Neural crest cell (in vitro differentiated cells): ENCODE measurements at regions not wholly inside any gene's neighbourhood (a gene's known extent, or its start where the extent isn't known, plus 50 kb on each side); places are given as distances from the start of the nearest gene placed in this dataset.

ENCODE experiments used
- DNase-seq: peaks from one replicate; pipeline ENCODE4 v3.0.0; 2021; ENCODE audit warnings: low read depth, mixed read lengths, low spot score
- H3K27ac Mint-ChIP-seq: one replicate; pipeline ENCODE4 v1.8.0; 2021; ENCODE audit warnings: mild to moderate bottlenecking, mixed read lengths; ENCODE audit not compliant: unreplicated experiment
- H3K27me3 Mint-ChIP-seq: 2 replicates; pipeline ENCODE4 v1.8.0; 2021; ENCODE audit warnings: low read depth, mild to moderate bottlenecking, mixed read lengths
- H3K36me3 Mint-ChIP-seq: 2 replicates; pipeline ENCODE4 v1.8.0; 2021; ENCODE audit warnings: low read depth, mild to moderate bottlenecking, mixed read lengths
- H3K4me1 Mint-ChIP-seq: 2 replicates; pipeline ENCODE4 v1.8.0; 2021; ENCODE audit warnings: mixed read lengths
- H3K4me3 Mint-ChIP-seq: one replicate; pipeline ENCODE4 v1.8.0; 2021; ENCODE audit warnings: mild to moderate bottlenecking, mixed read lengths
- H3K9me3 Mint-ChIP-seq: 2 replicates; pipeline ENCODE4 v1.8.0; 2021; ENCODE audit warnings: mixed read lengths
- TF ChIP-seq, protein P1 (sequence below): fragments of 200-600 bp; sonication (generic); conservative IDR thresholded peaks from 2 replicates; pipeline ENCODE4 v1.5.0; 2021; ENCODE audit warnings: antibody characterized with exemption, mild to moderate bottlenecking

DNA sequence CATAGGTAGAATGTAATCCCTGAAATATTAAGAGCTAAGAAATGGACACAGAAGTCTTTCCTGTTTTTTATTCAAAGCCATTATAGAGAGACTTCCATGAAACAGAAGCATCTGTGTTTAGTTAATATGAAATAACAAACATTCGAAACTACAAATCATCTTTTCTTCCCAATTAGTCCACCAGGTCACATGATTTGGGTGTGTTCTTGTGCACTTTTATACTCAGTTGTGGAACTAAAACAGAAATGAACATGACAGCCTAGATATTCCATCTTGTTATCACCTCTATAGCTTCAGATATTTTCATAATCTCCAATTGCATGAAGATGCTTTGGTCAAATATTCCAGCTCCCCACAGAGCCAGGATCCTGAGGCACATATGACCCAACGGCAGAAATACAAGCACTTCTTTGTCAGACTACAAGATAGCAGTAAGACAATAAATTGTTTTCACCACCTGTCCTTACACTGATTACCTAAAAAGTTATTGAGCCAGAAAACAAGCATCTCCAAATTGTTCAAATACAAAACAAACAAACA is 116.8 kb upstream of the BEND6 start:
- Mint-ChIP-seq H3K27ac (no peak overlapping the region), H3K4me3 (no peak overlapping the region), H3K27me3 (no peaks in the 10 kb centered on the region), H3K4me1 (peaks cover 46% of the 10 kb centered on the region), H3K9me3 (peaks cover 3% of the 10 kb centered on the region), H3K36me3 (no peaks in the 10 kb centered on the region)
- TF ChIP-seq, protein P1, sequence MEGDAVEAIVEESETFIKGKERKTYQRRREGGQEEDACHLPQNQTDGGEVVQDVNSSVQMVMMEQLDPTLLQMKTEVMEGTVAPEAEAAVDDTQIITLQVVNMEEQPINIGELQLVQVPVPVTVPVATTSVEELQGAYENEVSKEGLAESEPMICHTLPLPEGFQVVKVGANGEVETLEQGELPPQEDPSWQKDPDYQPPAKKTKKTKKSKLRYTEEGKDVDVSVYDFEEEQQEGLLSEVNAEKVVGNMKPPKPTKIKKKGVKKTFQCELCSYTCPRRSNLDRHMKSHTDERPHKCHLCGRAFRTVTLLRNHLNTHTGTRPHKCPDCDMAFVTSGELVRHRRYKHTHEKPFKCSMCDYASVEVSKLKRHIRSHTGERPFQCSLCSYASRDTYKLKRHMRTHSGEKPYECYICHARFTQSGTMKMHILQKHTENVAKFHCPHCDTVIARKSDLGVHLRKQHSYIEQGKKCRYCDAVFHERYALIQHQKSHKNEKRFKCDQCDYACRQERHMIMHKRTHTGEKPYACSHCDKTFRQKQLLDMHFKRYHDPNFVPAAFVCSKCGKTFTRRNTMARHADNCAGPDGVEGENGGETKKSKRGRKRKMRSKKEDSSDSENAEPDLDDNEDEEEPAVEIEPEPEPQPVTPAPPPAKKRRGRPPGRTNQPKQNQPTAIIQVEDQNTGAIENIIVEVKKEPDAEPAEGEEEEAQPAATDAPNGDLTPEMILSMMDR = no peak
- DNase-seq = no peak

DNA sequence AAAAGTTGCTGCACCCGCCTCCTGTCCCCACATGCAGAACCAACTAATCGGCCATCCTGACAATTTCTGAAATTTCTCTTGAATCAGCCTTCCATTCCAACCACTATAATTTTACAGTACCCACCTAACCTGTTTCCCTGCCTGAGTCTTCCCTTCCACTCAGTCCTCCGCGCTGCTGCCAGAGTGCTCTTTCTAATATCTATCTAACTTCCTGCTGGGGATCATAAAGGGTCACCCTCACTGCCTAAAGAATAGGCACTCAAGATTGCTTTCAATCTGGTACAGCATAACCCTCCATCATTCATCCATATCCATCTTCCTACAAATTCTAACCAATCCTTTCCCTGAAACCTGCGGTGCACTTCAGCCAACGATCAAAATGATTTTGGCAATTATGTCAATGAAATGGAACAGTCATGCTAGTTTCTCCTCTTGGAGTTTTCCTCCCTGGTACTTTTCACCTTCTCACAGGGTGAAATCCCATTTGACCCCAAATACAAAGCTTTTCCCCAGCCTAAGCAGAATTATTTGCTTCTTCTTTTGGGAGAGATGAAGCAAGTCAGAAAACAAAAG is 117.5 kb upstream of the BEND6 start:
- H3K4me3 Mint-ChIP-seq = no peak overlapping the region
- H3K9me3 Mint-ChIP-seq = peaks cover 3% of the 10 kb centered on the region
- TF ChIP-seq, protein P1 = no peak
- DNase-seq = no peak
- H3K27ac Mint-ChIP-seq = no peak overlapping the region
- H3K4me1 Mint-ChIP-seq = peaks cover 40% of the 10 kb centered on the region
- no peaks in the 10 kb centered on the region for H3K36me3 Mint-ChIP-seq
- no peaks in the 10 kb centered on the region for H3K27me3 Mint-ChIP-seq

DNA sequence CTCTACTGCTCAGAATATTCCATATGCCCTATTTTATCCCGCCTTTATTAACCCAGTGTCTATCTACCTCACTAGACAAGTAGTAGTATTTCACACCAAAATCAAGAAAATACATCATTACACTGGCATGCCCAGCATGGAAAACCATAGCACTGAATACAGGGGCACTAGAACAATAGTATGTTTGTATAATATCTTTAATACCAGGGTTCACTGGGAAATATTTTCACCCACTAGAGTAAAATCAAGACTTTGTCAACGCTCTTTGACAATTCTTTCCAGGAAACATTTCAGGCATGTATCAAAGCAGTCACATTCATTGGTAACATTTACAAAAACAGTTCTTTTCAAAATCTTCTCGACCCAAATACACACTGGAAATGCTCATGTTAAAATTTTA is 119.3 kb upstream of the BEND6 start:
- peaks cover 3% of the 10 kb centered on the region for H3K9me3 Mint-ChIP-seq
- peaks cover 23% of the 10 kb centered on the region for H3K4me1 Mint-ChIP-seq
- DNase-seq = no peak

DNA sequence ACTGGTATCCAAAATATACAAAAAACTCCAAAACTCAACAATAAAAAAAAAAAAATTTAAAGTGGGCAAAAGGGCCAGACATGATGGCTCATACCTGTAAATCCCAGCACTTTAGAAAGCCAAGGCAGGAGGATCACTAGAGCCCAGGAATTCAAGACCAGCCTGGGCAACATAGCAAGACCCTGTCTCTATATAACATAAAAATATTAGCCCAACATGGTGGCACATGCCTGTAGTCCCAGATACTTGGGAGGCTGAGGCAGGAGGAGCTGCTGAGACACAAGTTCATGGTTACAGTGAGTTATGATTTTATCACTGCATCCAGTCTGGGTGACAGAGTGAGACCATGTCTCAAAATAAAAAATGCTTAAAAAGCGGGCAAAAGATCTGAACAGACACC is 121.0 kb upstream of the BEND6 start:
- no peak overlapping the region for H3K27ac Mint-ChIP-seq
- no peak for DNase-seq
- peaks cover 3% of the 10 kb centered on the region for H3K9me3 Mint-ChIP-seq
- peaks cover 18% of the 10 kb centered on the region for H3K4me1 Mint-ChIP-seq
- H3K27me3 Mint-ChIP-seq = no peaks in the 10 kb centered on the region
- no peak overlapping the region for H3K4me3 Mint-ChIP-seq
- TF ChIP-seq, protein P1 = no peak
- H3K36me3 Mint-ChIP-seq = no peaks in the 10 kb centered on the region

More for the DNA sequence above, 119.3 kb upstream of the BEND6 start:
- Mint-ChIP-seq H3K36me3 (no peaks in the 10 kb centered on the region), H3K27ac (no peak overlapping the region), H3K4me3 (no peak overlapping the region), H3K27me3 (no peaks in the 10 kb centered on the region)
- TF ChIP-seq, protein P1 = no peak

GRCh38 chr6:56833127-56833791 is 121.6 kb upstream of the BEND6 start:
- Mint-ChIP-seq H3K27ac (no peak overlapping the region), H3K9me3 (peaks cover 3% of the 10 kb centered on the region), H3K36me3 (no peaks in the 10 kb centered on the region), H3K4me3 (no peak overlapping the region), H3K27me3 (no peaks in the 10 kb centered on the region), H3K4me1 (peaks cover 12% of the 10 kb centered on the region)
- DNase-seq = no peak
- TF ChIP-seq, protein P1 = no peak
